ENCODE measurements at regions not wholly inside any gene's neighbourhood (a gene's known extent, or its start where the extent isn't known, plus 50 kb on each side); places are given as distances from the start of the nearest gene placed in this dataset.
"Not testable (repeated sequence)": the region's sequence is repeated elsewhere in the genome, so short reads cannot be mapped to it uniquely, and the experiment has no call there.

DNA sequence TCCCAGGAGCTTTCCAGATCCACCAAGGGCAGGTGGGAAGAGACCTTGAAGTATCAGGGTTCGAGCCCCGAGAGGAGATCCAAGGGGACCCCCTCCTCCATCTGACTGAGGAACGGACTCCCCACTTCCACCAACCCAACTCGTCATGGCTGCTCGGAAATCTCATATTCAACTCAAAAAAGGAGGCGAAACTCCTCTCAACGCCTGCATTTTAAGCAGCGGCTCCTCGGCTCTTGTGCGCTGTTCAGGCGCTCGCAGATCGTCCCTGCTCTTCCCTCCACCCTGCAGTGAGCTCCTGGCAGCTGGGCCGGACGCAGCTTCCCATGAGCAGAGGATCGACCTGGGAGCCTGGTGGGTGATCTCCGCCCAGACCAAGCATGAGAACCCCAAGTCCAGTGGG is 341.9 kb downstream of the ADGRD1 start:
- H3K36me3 ChIP-seq (ENCODE audit: control insufficient read depth in 2 of 2, extremely low read depth in 1 of 2, insufficient read depth in 2 of 2, low read length in 2 of 2); H2AFZ ChIP-seq (ENCODE audit: control insufficient read depth, low read length); H3K9ac ChIP-seq (ENCODE audit: control insufficient read depth, extremely low read depth, insufficient read depth, low read length); H3K4me1 ChIP-seq (ENCODE audit: control insufficient read depth, extremely low read depth, insufficient read depth, low read length); dilution Hi-C loops (cut with MboI; ENCODE audit: extremely low pct_ligation_motif_present, low sequenced_read_pairs); H3K27ac ChIP-seq (ENCODE audit: control insufficient read depth, insufficient read depth, low read length); DNase-seq (ENCODE audit: low read depth, low spot score); H3K9me3 ChIP-seq (ENCODE audit: control insufficient read depth, low read depth, low read length); H3K79me2 ChIP-seq (ENCODE audit: control insufficient read depth, insufficient read depth, low read length); H3K27me3 ChIP-seq (ENCODE audit: control insufficient read depth, extremely low read depth, insufficient read depth, low read length); H3K9me1 ChIP-seq (ENCODE audit: control insufficient read depth, extremely low read depth, insufficient read depth, low read length); H3K4me2 ChIP-seq (ENCODE audit: control insufficient read depth, extremely low read depth, insufficient read depth, low read depth, low read length); H4K20me1 ChIP-seq (ENCODE audit: control insufficient read depth, extremely low read depth, insufficient read depth, low read length); H3K4me3 ChIP-seq (ENCODE audit: control insufficient read depth in 2 of 3, extremely low read depth in 1 of 3, insufficient read depth in 2 of 3, low read depth in 1 of 3, low read length in 3 of 3); FAIRE-seq: not testable (repeated sequence)

DNA sequence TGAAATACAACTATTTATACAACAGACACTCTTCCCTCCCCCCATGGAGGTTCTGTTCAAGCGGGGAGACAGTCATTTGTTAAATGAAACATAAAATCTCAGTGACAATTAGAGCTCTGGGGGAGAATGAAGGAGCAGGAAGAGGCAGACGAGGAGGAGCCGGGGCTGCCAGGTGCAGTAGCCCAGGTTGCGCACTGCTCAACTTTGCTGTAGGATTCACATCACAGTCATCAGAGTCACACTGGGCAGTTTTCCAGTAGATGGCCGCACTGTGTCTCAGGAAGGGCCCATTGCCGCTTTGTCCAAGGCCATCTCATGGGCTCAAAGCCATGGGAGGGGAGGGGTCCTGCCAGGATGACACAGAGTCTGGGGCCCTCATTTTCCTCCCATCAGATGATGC is 342.4 kb downstream of the ADGRD1 start:
- DNase-seq (ENCODE audit: low read depth, low spot score); dilution Hi-C loops (cut with MboI; ENCODE audit: extremely low pct_ligation_motif_present, low sequenced_read_pairs); FAIRE-seq: not testable (repeated sequence)

DNA sequence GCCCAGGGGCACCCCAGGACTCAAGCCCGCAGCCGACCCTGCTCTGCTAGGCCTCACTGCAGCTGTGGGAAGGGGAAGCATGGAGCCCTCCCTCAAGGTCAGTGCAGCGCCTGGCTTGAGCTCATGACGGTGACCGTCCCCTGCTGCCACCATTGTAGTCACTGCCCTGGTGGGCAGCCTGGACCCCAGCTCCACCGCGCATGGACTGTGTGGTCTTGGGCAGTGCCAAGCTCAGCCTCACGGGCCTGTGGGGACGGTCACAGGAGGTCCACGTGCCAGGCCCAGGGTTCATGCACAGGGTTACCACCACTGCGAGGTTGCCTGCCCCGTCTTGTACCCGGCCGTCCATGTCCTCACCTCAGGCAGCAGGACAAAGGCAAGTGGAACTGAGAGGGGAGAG is 342.9 kb downstream of the ADGRD1 start:
- H3K4me3 ChIP-seq (ENCODE audit: control insufficient read depth in 2 of 3, extremely low read depth in 1 of 3, insufficient read depth in 2 of 3, low read depth in 1 of 3, low read length in 3 of 3); H3K36me3 ChIP-seq (ENCODE audit: control insufficient read depth in 2 of 2, extremely low read depth in 1 of 2, insufficient read depth in 2 of 2, low read length in 2 of 2); H3K27me3 ChIP-seq (ENCODE audit: control insufficient read depth, extremely low read depth, insufficient read depth, low read length); H3K79me2 ChIP-seq (ENCODE audit: control insufficient read depth, insufficient read depth, low read length); dilution Hi-C loops (cut with MboI; ENCODE audit: extremely low pct_ligation_motif_present, low sequenced_read_pairs); H3K4me1 ChIP-seq (ENCODE audit: control insufficient read depth, extremely low read depth, insufficient read depth, low read length); H4K20me1 ChIP-seq (ENCODE audit: control insufficient read depth, extremely low read depth, insufficient read depth, low read length); H3K9me1 ChIP-seq (ENCODE audit: control insufficient read depth, extremely low read depth, insufficient read depth, low read length); DNase-seq (ENCODE audit: low read depth, low spot score); H3K9ac ChIP-seq (ENCODE audit: control insufficient read depth, extremely low read depth, insufficient read depth, low read length); H3K27ac ChIP-seq (ENCODE audit: control insufficient read depth, insufficient read depth, low read length); H3K9me3 ChIP-seq (ENCODE audit: control insufficient read depth, low read depth, low read length); H3K4me2 ChIP-seq (ENCODE audit: control insufficient read depth, extremely low read depth, insufficient read depth, low read depth, low read length); FAIRE-seq; H2AFZ ChIP-seq (ENCODE audit: control insufficient read depth, low read length): not testable (repeated sequence)

More for the DNA sequence above, 342.4 kb downstream of the ADGRD1 start:
- H3K4me3 ChIP-seq (ENCODE audit: control insufficient read depth in 2 of 3, extremely low read depth in 1 of 3, insufficient read depth in 2 of 3, low read depth in 1 of 3, low read length in 3 of 3); H3K36me3 ChIP-seq (ENCODE audit: control insufficient read depth in 2 of 2, extremely low read depth in 1 of 2, insufficient read depth in 2 of 2, low read length in 2 of 2); H3K4me1 ChIP-seq (ENCODE audit: control insufficient read depth, extremely low read depth, insufficient read depth, low read length); H3K9me3 ChIP-seq (ENCODE audit: control insufficient read depth, low read depth, low read length); H2AFZ ChIP-seq (ENCODE audit: control insufficient read depth, low read length); H3K9ac ChIP-seq (ENCODE audit: control insufficient read depth, extremely low read depth, insufficient read depth, low read length); H3K27me3 ChIP-seq (ENCODE audit: control insufficient read depth, extremely low read depth, insufficient read depth, low read length); H3K9me1 ChIP-seq (ENCODE audit: control insufficient read depth, extremely low read depth, insufficient read depth, low read length); H3K27ac ChIP-seq (ENCODE audit: control insufficient read depth, insufficient read depth, low read length); H4K20me1 ChIP-seq (ENCODE audit: control insufficient read depth, extremely low read depth, insufficient read depth, low read length); H3K4me2 ChIP-seq (ENCODE audit: control insufficient read depth, extremely low read depth, insufficient read depth, low read depth, low read length); H3K79me2 ChIP-seq (ENCODE audit: control insufficient read depth, insufficient read depth, low read length): not testable (repeated sequence)

DNA sequence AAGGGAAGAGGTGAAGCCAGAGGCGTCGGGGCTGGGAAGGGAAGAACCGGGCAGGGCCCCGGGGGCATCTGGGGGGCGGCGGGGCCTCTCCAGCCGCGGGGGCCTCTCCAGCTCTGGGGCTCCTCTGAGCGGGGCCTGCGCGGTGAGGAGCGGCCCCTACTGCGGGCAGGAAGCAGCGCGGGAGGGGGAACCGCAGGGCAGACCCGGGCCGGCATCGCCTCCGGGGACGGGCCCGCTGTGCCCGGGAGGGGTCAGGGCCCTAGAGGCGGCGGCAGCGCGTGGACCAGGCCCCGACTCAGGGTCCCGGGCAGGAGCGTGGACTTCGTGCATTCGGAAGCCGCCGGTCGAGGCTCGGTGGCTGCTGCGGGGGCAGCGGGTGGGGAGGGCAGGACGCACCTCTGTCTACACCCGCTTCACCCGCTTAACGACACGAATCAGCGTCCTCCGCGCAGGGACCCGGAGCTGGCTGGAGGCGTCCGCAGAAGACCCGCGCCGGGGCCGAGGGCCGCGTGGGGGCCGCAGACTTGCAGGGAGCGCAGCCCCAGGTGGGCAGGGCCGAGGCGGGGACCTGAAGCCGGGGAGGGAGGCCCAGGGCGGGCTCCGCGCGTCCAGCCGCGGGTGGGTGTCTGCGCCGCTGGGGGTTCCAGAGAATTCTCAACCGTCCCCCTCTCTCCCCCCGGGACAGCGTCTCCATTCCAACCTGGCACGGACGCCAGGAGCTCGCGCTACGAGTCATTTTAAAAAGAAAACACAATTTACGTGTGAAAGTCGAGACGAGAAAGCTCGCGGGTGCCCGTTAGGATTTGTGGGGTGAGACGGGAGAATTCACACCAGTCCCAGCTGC is 345.0 kb downstream of the ADGRD1 start:
- DNase-seq (ENCODE audit: low read depth, low spot score); H3K4me3 ChIP-seq (ENCODE audit: control insufficient read depth in 2 of 3, extremely low read depth in 1 of 3, insufficient read depth in 2 of 3, low read depth in 1 of 3, low read length in 3 of 3); dilution Hi-C loops (cut with MboI; ENCODE audit: extremely low pct_ligation_motif_present, low sequenced_read_pairs); H3K9me1 ChIP-seq (ENCODE audit: control insufficient read depth, extremely low read depth, insufficient read depth, low read length); H3K27ac ChIP-seq (ENCODE audit: control insufficient read depth, insufficient read depth, low read length); H3K9me3 ChIP-seq (ENCODE audit: control insufficient read depth, low read depth, low read length); H3K79me2 ChIP-seq (ENCODE audit: control insufficient read depth, insufficient read depth, low read length); H3K9ac ChIP-seq (ENCODE audit: control insufficient read depth, extremely low read depth, insufficient read depth, low read length); H2AFZ ChIP-seq (ENCODE audit: control insufficient read depth, low read length); H3K4me1 ChIP-seq (ENCODE audit: control insufficient read depth, extremely low read depth, insufficient read depth, low read length); FAIRE-seq; H4K20me1 ChIP-seq (ENCODE audit: control insufficient read depth, extremely low read depth, insufficient read depth, low read length); H3K36me3 ChIP-seq (ENCODE audit: control insufficient read depth in 2 of 2, extremely low read depth in 1 of 2, insufficient read depth in 2 of 2, low read length in 2 of 2); H3K27me3 ChIP-seq (ENCODE audit: control insufficient read depth, extremely low read depth, insufficient read depth, low read length); H3K4me2 ChIP-seq (ENCODE audit: control insufficient read depth, extremely low read depth, insufficient read depth, low read depth, low read length): not testable (repeated sequence)

DNA sequence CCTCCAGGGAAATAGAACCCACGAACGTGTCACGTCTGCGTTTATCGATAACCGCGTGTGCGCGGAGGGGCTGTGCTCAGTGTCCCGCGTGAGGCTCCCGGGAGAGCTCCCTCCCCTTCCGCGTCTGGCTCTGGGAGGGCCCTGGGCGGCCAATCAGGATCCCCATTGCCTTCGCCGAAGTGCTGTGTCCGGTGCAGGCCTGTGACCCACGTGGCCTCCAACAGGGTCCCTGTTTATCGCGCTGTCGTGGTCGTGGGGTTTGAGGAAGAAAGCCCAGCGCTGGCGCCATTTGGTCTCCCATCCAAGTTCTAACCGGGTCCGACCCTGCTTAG is 345.6 kb downstream of the ADGRD1 start:
- H3K9ac ChIP-seq (ENCODE audit: control insufficient read depth, extremely low read depth, insufficient read depth, low read length); H3K36me3 ChIP-seq (ENCODE audit: control insufficient read depth in 2 of 2, extremely low read depth in 1 of 2, insufficient read depth in 2 of 2, low read length in 2 of 2); H3K27ac ChIP-seq (ENCODE audit: control insufficient read depth, insufficient read depth, low read length); dilution Hi-C loops (cut with MboI; ENCODE audit: extremely low pct_ligation_motif_present, low sequenced_read_pairs); H3K4me2 ChIP-seq (ENCODE audit: control insufficient read depth, extremely low read depth, insufficient read depth, low read depth, low read length); H3K9me3 ChIP-seq (ENCODE audit: control insufficient read depth, low read depth, low read length); DNase-seq (ENCODE audit: low read depth, low spot score); H3K27me3 ChIP-seq (ENCODE audit: control insufficient read depth, extremely low read depth, insufficient read depth, low read length); FAIRE-seq; H3K4me1 ChIP-seq (ENCODE audit: control insufficient read depth, extremely low read depth, insufficient read depth, low read length); H3K9me1 ChIP-seq (ENCODE audit: control insufficient read depth, extremely low read depth, insufficient read depth, low read length); H3K79me2 ChIP-seq (ENCODE audit: control insufficient read depth, insufficient read depth, low read length); H2AFZ ChIP-seq (ENCODE audit: control insufficient read depth, low read length); H3K4me3 ChIP-seq (ENCODE audit: control insufficient read depth in 2 of 3, extremely low read depth in 1 of 3, insufficient read depth in 2 of 3, low read depth in 1 of 3, low read length in 3 of 3); H4K20me1 ChIP-seq (ENCODE audit: control insufficient read depth, extremely low read depth, insufficient read depth, low read length): not testable (repeated sequence)

All from keratinocyte (primary cell).